ENCODE measurements at regions not wholly inside any gene's neighbourhood (a gene's known extent, or its start where the extent isn't known, plus 50 kb on each side); places are given as distances from the start of the nearest gene placed in this dataset.
"Not testable (repeated sequence)": the region's sequence is repeated elsewhere in the genome, so short reads cannot be mapped to it uniquely, and the experiment has no call there.

- no peaks in the 10 kb centered on the region for H3F3A ChIP-seq (ENCODE audit: insufficient read depth)
- no peaks in the 10 kb centered on the region for H3K36me3 ChIP-seq (ENCODE audit: low read length)
- TF ChIP-seq CTCF (IDR thresholded peaks at IDR 0.05; ENCODE audit: insufficient read depth, low read length, poor library complexity, severe bottlenecking) (no peak), EZH2phosphoT487 (conservative IDR thresholded peaks at IDR 0.05; ENCODE audit: low read length) (no peak)
- no peaks in the 10 kb centered on the region for H3K27me3 ChIP-seq (ENCODE audit: low read length)
- 0 out of 2 replicates have a peak, but pooled peaks cover 3% of the 10 kb centered on the region for H3K9me2 ChIP-seq (replicated peaks; ENCODE audit: insufficient read depth, low read length)
- no peaks in the 10 kb centered on the region for H4K20me1 ChIP-seq (ENCODE audit: low read depth, low read length)
- no peak overlapping the region for H3K27ac ChIP-seq (ENCODE audit: low read depth, low read length)
- H3K4me2 ChIP-seq (ENCODE audit: low read depth, low read length, poor library complexity, severe bottlenecking), result no peak overlapping the region
- no peak overlapping the region for H3K9ac ChIP-seq (ENCODE audit: low read length)
- no peak overlapping the region for H2AFZ ChIP-seq (ENCODE audit: low read depth, low read length, severe bottlenecking)
- no peaks in the 10 kb centered on the region for H3K79me2 ChIP-seq (ENCODE audit: insufficient read depth, low read length)
- no peaks in the 10 kb centered on the region for H3K9me3 ChIP-seq (ENCODE audit: insufficient read depth, low read length)
- no peak overlapping the region for H3K4me3 ChIP-seq (ENCODE audit: insufficient read depth, low read length, poor library complexity, severe bottlenecking)
Measured at GRCh38 chr4:186861317-186861716, 137.7 kb upstream of the FAT1 start.

GRCh38 chr4:186871856-186872255, 148.2 kb upstream of the FAT1 start:
- Histone ChIP-seq H3K9ac (ENCODE audit: low read length) (no peak overlapping the region), H3K9me2 (replicated peaks; ENCODE audit: insufficient read depth, low read length) (no peaks in the 10 kb centered on the region), H3K9me3 (ENCODE audit: insufficient read depth, low read length) (no peaks in the 10 kb centered on the region), H3K27me3 (ENCODE audit: low read length) (no peaks in the 10 kb centered on the region), H4K20me1 (ENCODE audit: low read depth, low read length) (no peaks in the 10 kb centered on the region), H3K79me2 (ENCODE audit: insufficient read depth, low read length) (no peaks in the 10 kb centered on the region), H3K4me2 (ENCODE audit: low read depth, low read length, poor library complexity, severe bottlenecking) (no peak overlapping the region), H3K4me3 (ENCODE audit: insufficient read depth, low read length, poor library complexity, severe bottlenecking) (no peak overlapping the region), H3K36me3 (ENCODE audit: low read length) (no peaks in the 10 kb centered on the region), H3K27ac (ENCODE audit: low read depth, low read length) (no peak overlapping the region), H2AFZ (ENCODE audit: low read depth, low read length, severe bottlenecking) (no peak overlapping the region), H3F3A (ENCODE audit: insufficient read depth) (no peaks in the 10 kb centered on the region)
- TF ChIP-seq CTCF (IDR thresholded peaks at IDR 0.05; ENCODE audit: insufficient read depth, low read length, poor library complexity, severe bottlenecking) (no peak), EZH2phosphoT487 (conservative IDR thresholded peaks at IDR 0.05; ENCODE audit: low read length) (no peak)

- H3K79me2 ChIP-seq (ENCODE audit: insufficient read depth, low read length); H3K9ac ChIP-seq (ENCODE audit: low read length); H3K4me3 ChIP-seq (ENCODE audit: insufficient read depth, low read length, poor library complexity, severe bottlenecking); H3K9me2 ChIP-seq (replicated peaks; ENCODE audit: insufficient read depth, low read length); H3K4me2 ChIP-seq (ENCODE audit: low read depth, low read length, poor library complexity, severe bottlenecking); H4K20me1 ChIP-seq (ENCODE audit: low read depth, low read length); H3F3A ChIP-seq (ENCODE audit: insufficient read depth); H2AFZ ChIP-seq (ENCODE audit: low read depth, low read length, severe bottlenecking); H3K27ac ChIP-seq (ENCODE audit: low read depth, low read length); H3K27me3 ChIP-seq (ENCODE audit: low read length); H3K36me3 ChIP-seq (ENCODE audit: low read length); H3K9me3 ChIP-seq (ENCODE audit: insufficient read depth, low read length): not testable (repeated sequence)
Measured at GRCh38 chr4:186873095-186873494, 149.4 kb upstream of the FAT1 start.

DNA sequence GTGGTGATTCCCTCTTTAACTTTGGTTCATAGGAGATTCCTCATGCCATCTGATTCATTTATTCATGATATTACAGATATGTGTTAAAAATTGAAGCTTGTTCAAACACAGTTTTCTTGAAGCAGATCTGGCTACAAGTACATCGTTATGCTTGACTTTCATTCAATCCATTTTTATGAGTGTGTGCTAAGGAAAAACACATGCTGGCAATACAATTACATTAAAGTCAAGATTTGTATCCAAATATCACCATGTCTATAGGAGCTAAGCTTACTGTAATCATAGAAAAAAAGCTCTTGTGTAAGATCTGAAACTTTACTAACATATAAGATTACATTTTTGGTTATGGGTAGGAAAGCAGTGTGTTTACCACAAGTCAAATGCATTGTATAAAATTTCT, 151.8 kb upstream of the FAT1 start:
- Histone ChIP-seq H4K20me1 (ENCODE audit: low read depth, low read length) (no peaks in the 10 kb centered on the region), H3K4me3 (ENCODE audit: insufficient read depth, low read length, poor library complexity, severe bottlenecking) (no peak overlapping the region), H3F3A (ENCODE audit: insufficient read depth) (no peaks in the 10 kb centered on the region), H3K9ac (ENCODE audit: low read length) (no peak overlapping the region), H3K36me3 (ENCODE audit: low read length) (no peaks in the 10 kb centered on the region), H3K79me2 (ENCODE audit: insufficient read depth, low read length) (no peaks in the 10 kb centered on the region), H3K27ac (ENCODE audit: low read depth, low read length) (no peak overlapping the region), H3K27me3 (ENCODE audit: low read length) (no peaks in the 10 kb centered on the region), H3K4me2 (ENCODE audit: low read depth, low read length, poor library complexity, severe bottlenecking) (no peak overlapping the region), H3K9me3 (ENCODE audit: insufficient read depth, low read length) (no peaks in the 10 kb centered on the region), H3K9me2 (replicated peaks; ENCODE audit: insufficient read depth, low read length) (no peaks in the 10 kb centered on the region), H2AFZ (ENCODE audit: low read depth, low read length, severe bottlenecking) (no peak overlapping the region)
- no peak for TF ChIP-seq EZH2phosphoT487 (conservative IDR thresholded peaks at IDR 0.05; ENCODE audit: low read length)
- no peak for TF ChIP-seq CTCF (IDR thresholded peaks at IDR 0.05; ENCODE audit: insufficient read depth, low read length, poor library complexity, severe bottlenecking)

All from SU-DHL-6 (cell line).